GM10248 (cell line): ENCODE measurements at regions not wholly inside any gene's neighbourhood (a gene's known extent, or its start where the extent isn't known, plus 50 kb on each side); places are given as distances from the start of the nearest gene placed in this dataset.
"Not testable (repeated sequence)": the region's sequence is repeated elsewhere in the genome, so short reads cannot be mapped to it uniquely, and the experiment has no call there.

Experiments
- CTCF ChIA-PET: fragments of 300-600 bp; sonication (Branson Sonifier 250); formaldehyde crosslinking; extraction: SDS; loops from one replicate; lab custom pipeline; 2021; ENCODE audit warnings: antibody characterized with exemption; lab: Yijun Ruan, JAX
- POLR2A ChIA-PET: fragments of 350-650 bp; sonication (Branson Sonifier 250); formaldehyde crosslinking; extraction: SDS; loops from one replicate; lab custom pipeline; 2020; ENCODE audit warnings: antibody characterized with exemption; lab: Yijun Ruan, JAX
- DNase-seq: peaks from one replicate; pipeline ENCODE4 v3.0.0; 2012; ENCODE audit errors: extremely low spot score
- TF ChIP-seq, protein P1 (sequence below): IDR thresholded peaks from 2 replicates; pipeline ENCODE4 v1.5.1; 2012; ENCODE audit warnings: mild to moderate bottlenecking, low read depth; ENCODE audit errors: extremely low read depth, missing control alignments, control extremely low read depth

DNA sequence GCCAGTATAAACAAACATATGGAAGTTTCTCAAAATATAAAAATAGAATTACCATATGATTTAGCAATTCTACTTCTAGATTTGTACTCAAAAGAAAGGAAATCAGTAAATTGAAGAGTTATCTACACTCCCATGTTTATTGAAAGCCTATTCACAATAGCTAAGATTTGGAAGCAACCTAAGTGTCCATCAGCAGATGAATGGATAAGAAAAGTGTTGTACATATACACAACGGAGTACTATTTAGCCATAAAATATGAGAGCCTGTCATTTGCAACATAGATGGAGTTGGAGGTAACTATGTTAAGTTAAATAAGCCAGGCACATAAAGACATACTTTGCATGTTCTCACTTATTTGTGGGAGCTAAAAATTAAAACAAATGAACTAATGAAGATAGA, 257.8 kb downstream of the TEX13C start:
- TF ChIP-seq, protein P1, sequence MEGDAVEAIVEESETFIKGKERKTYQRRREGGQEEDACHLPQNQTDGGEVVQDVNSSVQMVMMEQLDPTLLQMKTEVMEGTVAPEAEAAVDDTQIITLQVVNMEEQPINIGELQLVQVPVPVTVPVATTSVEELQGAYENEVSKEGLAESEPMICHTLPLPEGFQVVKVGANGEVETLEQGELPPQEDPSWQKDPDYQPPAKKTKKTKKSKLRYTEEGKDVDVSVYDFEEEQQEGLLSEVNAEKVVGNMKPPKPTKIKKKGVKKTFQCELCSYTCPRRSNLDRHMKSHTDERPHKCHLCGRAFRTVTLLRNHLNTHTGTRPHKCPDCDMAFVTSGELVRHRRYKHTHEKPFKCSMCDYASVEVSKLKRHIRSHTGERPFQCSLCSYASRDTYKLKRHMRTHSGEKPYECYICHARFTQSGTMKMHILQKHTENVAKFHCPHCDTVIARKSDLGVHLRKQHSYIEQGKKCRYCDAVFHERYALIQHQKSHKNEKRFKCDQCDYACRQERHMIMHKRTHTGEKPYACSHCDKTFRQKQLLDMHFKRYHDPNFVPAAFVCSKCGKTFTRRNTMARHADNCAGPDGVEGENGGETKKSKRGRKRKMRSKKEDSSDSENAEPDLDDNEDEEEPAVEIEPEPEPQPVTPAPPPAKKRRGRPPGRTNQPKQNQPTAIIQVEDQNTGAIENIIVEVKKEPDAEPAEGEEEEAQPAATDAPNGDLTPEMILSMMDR: no peak
- ChIA-PET CTCF (no interaction called here), POLR2A (no interaction called here)

DNA sequence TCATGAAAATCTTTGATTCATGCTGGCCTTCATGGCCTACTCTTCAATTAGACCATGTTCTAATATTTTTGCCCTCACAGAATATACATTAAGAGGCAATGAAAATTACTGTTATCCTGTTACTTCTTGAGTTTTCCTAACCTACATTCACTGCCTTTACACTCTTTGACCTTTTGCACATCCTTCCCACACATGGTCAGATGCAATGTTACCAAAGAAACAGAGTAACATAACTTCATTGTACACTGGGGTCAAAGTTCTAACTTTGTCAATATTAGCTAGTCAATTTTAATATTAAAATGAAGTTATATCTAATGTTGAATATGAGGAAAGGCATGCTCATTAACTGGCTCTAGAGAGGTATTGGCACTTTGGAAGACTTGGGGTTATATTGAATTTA, 284.8 kb downstream of the TEX13C start:
- POLR2A ChIA-PET: no interaction called here
- no peak for DNase-seq
- TF ChIP-seq, protein P1: no peak
- CTCF ChIA-PET: no interaction called here

More for the DNA sequence above, 257.8 kb downstream of the TEX13C start:
- no peak for DNase-seq

- DNase-seq: no peak
- CTCF ChIA-PET: no interaction called here
- POLR2A ChIA-PET: no interaction called here
- TF ChIP-seq, protein P1: no peak
Measured at GRCh38 chrX:125605145-125605544, 285.5 kb downstream of the TEX13C start.

DNA sequence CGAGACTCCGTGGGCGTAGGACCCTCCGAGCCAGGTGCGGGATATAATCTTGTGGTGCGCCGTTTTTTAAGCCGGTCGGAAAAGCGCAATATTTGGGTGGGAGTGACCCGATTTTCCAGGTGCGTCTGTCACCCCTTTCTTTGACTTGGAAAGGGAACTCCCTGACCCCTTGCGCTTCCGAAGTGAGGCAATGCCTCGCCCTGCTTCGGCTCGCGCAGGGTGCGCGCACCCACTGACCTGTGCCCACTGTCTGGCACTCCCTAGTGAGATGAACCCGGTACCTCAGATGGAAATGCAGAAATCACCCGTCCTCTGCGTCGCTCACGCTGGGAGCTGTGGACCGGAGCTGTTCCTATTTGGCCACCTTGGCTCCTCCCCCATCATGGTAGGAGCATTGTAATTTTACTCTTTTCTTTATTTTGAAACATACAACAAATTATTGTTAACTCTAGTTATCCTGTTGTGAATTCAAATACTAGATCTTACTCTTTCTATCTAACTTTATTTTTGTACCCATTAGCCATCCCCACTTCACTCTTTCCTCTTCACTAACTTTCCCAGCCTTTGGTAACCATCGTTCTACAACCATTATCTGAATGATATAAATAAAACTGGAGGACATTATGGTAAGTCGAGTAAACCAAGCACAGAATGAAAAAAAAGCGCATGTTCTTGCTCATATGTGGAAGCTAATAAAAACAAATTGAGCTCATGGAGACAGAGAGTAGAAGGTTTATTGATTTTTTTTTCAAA, 295.1 kb downstream of the TEX13C start:
- CTCF ChIA-PET: not testable (repeated sequence)

DNA sequence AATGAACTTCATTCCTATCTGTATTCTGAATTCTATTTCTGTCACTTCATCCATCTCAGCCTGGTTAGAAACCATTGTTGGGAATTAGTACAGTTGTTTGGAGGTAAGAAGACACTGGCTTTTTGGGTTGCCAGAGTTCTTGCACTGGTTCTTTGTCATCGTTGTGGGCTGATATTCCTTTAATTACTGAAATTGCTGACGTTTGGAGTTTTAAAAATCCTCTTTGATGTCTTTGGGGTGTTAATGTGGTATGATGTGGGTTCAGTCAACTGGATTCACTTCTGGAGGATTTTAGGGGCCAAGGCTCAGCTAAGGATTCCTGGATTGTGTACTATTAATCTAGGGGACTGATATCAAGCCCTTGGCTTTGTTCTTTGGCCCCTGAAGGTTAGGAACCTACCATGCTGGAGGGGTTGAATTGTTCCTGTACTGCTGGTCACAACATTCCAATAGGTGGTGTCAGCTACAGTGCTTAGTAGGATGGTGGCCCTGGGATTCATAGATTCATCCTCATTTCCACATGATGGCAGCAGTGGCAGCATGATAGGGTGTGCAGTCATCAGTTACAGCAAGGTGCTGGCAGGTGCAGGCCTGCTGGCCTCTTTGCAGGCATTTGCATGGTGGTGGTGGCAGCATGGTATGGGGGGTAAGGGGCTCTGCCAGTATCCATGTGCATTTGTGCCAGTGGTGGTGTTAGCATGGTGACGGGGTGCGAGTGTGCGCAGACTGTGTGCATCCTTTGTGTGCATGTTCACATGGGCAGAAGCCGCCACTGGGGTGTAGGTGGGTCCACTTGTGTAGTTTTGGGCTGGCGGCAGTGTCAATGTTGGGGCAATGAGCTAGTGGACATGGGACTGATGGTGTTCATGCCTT, 301.3 kb downstream of the TEX13C start:
- DNase-seq: no peak
- ChIA-PET POLR2A (no interaction called here), CTCF (no interaction called here)
- TF ChIP-seq, protein P1: no peak

More for the DNA sequence above, 295.1 kb downstream of the TEX13C start:
- DNase-seq, POLR2A ChIA-PET: not testable (repeated sequence)

DNA sequence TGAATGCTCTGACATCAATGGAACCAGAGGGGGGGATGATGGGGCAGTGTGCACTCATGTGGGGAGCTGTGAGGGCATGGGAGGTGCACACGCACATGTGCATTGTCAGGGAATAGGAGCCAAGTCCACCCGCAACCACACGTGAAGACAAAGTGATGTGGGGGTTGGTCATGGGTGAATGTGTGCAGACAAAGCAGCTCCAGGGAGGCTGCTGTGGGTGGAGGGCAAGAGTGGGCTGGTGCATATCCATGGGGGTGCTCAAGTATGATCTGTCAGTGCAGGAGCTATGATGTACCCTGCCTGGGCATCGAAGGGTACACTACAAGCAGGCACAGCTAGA, 301.9 kb downstream of the TEX13C start:
- TF ChIP-seq, protein P1: no peak
- no peak for DNase-seq
- ChIA-PET CTCF (no interaction called here), POLR2A (no interaction called here)

DNA sequence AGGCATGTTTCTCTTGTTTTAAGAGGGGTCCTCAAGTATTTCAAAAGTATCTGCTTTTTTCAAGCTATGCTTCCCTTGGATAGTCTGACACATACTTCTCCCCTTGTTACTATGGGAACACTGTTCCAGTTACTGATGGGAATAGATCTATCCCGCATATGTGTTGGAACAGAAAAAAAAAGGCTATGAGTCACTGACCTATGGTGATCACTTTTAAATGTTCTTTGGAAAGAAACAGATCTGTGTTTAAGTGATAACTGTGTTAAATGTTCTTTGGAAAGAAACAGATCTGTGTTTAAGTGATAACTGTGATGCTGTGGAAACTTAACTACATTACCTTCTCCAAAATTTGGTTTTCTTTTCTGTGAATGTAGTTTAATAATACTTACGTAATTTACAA, 303.2 kb downstream of the TEX13C start:
- ChIA-PET POLR2A (no interaction called here), CTCF (no interaction called here)
- DNase-seq: no peak
- TF ChIP-seq, protein P1: no peak
